Transverse colon (tissue), 3 donors: ENCODE measurements at regions not wholly inside any gene's neighbourhood (a gene's known extent, or its start where the extent isn't known, plus 50 kb on each side); places are given as distances from the start of the nearest gene placed in this dataset.
"Not testable (repeated sequence)": the region's sequence is repeated elsewhere in the genome, so short reads cannot be mapped to it uniquely, and the experiment has no call there.

Experiments used
- POLR2A ChIP-seq: fragments of 450-650 bp; IDR thresholded peaks from one replicate; pipeline ENCODE4 v1.6.1; 2016; ENCODE audit warnings: antibody characterized with exemption, mild to moderate bottlenecking, moderate library complexity
- TF ChIP-seq, protein P1 (sequence below), 5 experiments: fragments of 200-600 bp in 3 of 5; fragments of 450-650 bp in 2 of 5; sonication (generic) in 3 of 5; IDR thresholded peaks; 1 replicate in 2 of 5; 2 replicates in 3 of 5; pipeline ENCODE4 v1.5.1; 2016 to 2017; ENCODE audit warnings: antibody characterized with exemption in 5 of 5, inconsistent platforms in 3 of 5, mild to moderate bottlenecking in 2 of 5, moderate library complexity in 1 of 5

DNA sequence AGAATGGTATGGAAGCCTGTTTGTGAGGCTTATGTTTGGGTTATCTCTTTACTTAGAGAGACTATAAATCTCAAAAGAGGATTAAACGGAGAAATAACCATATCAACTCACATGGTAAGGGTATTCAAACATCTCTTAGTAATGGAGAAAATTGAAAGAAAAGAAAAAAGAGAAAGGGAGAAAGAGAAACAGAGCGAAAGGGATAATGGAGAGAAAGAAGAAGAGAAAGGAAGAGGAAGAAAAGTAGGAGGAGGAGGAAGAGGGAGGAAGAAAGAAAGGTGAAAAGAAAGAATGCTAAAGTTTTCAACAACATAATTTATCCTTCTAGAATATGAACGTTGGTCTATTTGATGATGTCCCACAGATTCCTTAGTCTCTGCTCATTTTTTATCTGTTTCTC lies 506.3 kb downstream of the FOXD4L5 start:
- not testable (repeated sequence) for TF ChIP-seq POLR2A
- TF ChIP-seq, protein P1, sequence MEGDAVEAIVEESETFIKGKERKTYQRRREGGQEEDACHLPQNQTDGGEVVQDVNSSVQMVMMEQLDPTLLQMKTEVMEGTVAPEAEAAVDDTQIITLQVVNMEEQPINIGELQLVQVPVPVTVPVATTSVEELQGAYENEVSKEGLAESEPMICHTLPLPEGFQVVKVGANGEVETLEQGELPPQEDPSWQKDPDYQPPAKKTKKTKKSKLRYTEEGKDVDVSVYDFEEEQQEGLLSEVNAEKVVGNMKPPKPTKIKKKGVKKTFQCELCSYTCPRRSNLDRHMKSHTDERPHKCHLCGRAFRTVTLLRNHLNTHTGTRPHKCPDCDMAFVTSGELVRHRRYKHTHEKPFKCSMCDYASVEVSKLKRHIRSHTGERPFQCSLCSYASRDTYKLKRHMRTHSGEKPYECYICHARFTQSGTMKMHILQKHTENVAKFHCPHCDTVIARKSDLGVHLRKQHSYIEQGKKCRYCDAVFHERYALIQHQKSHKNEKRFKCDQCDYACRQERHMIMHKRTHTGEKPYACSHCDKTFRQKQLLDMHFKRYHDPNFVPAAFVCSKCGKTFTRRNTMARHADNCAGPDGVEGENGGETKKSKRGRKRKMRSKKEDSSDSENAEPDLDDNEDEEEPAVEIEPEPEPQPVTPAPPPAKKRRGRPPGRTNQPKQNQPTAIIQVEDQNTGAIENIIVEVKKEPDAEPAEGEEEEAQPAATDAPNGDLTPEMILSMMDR (IDR thresholded peaks at IDR 0.05): not testable (repeated sequence)
